ENCODE measurements at regions not wholly inside any gene's neighbourhood (a gene's known extent, or its start where the extent isn't known, plus 50 kb on each side); places are given as distances from the start of the nearest gene placed in this dataset.

DNA sequence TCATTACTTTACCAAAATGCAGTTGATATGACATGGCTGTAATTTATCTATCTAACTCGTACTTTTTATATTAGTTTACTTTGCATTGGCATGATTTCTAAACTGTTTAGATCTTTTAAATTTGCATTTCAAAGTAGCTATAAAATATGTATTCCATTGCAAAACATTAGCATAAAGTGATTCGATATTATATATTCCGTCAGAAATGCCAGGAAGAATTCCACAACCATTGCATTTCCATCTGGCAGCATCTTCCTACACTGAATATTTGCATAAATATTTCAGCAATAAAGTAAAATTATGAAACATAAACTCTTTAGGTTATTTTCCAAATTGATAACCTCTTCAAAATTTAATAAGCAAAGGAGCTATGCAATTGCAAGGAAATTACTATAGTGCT, 546.6 kb downstream of the MFSD1 start:
- Histone ChIP-seq H3K27ac (ENCODE audit: extremely low read depth, low read depth, low read length) (no peak overlapping the region), H2AFZ (ENCODE audit: low read depth, low read length) (no peak overlapping the region), H3K79me2 (ENCODE audit: control insufficient read depth, insufficient read depth, low read length) (no peaks in the 10 kb centered on the region), H3K4me3 (no peak overlapping the region), H3K4me2 (ENCODE audit: insufficient read depth, low read length) (no peak overlapping the region), H3K27me3 (ENCODE audit: control insufficient read depth in 2 of 2, insufficient read depth in 2 of 2, low read length in 2 of 2) (no peaks in the 10 kb centered on the region), H3K4me1 (replicated peaks in 1 of 2; ENCODE audit: control insufficient read depth in 2 of 2, insufficient read depth in 2 of 2, low read length in 2 of 2) (no peaks in the 10 kb centered on the region), H3K9ac (ENCODE audit: insufficient read depth in 1 of 2, low read depth in 2 of 2, low read length in 2 of 2) (no peak overlapping the region), H3K9me1 (ENCODE audit: control insufficient read depth, insufficient read depth, low read length) (no peaks in the 10 kb centered on the region), H4K20me1 (replicated peaks; ENCODE audit: control insufficient read depth, insufficient read depth, low read length) (no peaks in the 10 kb centered on the region), H3K9me3 (replicated peaks; ENCODE audit: control insufficient read depth, insufficient read depth, low read depth, low read length) (no peaks in the 10 kb centered on the region), H3K36me3 (ENCODE audit: control insufficient read depth, insufficient read depth, low read length) (no peaks in the 10 kb centered on the region)
- ChIA-PET CTCF (ENCODE audit: low intra/inter-chr PET ratio) (no interaction called here), POLR2A (no interaction called here)
- no peak for DNase-seq (ENCODE audit: extremely low read depth in 1 of 4, low spot score in 3 of 4)
- intact Hi-C loops (cut with micrococcal nuclease): no loop called here
- FAIRE-seq: no peak
- WGBS (ENCODE audit: insufficient coverage, low coverage, missing lambda C conversion rate): 1% methylated on average over 3 of the region's 3 CpGs
- no peak for TF ChIP-seq ZNF436 (CRISPR knock-in tag; IDR thresholded peaks at IDR 0.05)
- no peak for TF ChIP-seq ZBTB43 (CRISPR knock-in tag; IDR thresholded peaks at IDR 0.05)
- no peak for TF ChIP-seq PRMT5 (CRISPR knock-in tag; IDR thresholded peaks at IDR 0.05)
- TF ChIP-seq, protein P1, sequence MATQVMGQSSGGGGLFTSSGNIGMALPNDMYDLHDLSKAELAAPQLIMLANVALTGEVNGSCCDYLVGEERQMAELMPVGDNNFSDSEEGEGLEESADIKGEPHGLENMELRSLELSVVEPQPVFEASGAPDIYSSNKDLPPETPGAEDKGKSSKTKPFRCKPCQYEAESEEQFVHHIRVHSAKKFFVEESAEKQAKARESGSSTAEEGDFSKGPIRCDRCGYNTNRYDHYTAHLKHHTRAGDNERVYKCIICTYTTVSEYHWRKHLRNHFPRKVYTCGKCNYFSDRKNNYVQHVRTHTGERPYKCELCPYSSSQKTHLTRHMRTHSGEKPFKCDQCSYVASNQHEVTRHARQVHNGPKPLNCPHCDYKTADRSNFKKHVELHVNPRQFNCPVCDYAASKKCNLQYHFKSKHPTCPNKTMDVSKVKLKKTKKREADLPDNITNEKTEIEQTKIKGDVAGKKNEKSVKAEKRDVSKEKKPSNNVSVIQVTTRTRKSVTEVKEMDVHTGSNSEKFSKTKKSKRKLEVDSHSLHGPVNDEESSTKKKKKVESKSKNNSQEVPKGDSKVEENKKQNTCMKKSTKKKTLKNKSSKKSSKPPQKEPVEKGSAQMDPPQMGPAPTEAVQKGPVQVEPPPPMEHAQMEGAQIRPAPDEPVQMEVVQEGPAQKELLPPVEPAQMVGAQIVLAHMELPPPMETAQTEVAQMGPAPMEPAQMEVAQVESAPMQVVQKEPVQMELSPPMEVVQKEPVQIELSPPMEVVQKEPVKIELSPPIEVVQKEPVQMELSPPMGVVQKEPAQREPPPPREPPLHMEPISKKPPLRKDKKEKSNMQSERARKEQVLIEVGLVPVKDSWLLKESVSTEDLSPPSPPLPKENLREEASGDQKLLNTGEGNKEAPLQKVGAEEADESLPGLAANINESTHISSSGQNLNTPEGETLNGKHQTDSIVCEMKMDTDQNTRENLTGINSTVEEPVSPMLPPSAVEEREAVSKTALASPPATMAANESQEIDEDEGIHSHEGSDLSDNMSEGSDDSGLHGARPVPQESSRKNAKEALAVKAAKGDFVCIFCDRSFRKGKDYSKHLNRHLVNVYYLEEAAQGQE (IDR thresholded peaks at IDR 0.05; ENCODE audit: borderline replicate concordance): no peak
- TF ChIP-seq, protein P1 (CRISPR knock-in tag; IDR thresholded peaks at IDR 0.05; ENCODE audit: low read depth): no peak
- TF ChIP-seq L3MBTL2 (IDR thresholded peaks at IDR 0.05): no peak
- no peak for TF ChIP-seq ARID2 (IDR thresholded peaks at IDR 0.05)
- TF ChIP-seq HDAC6 (IDR thresholded peaks at IDR 0.05; ENCODE audit: low read depth, low read length): no peak
- no TSS peak for BruUV-seq (replicated peaks)
- in situ Hi-C loops (cut with MboI): no loop called here
- ATAC-seq: no peak
